Endothelial cell of umbilical vein (primary cell): ENCODE measurements at regions not wholly inside any gene's neighbourhood (a gene's known extent, or its start where the extent isn't known, plus 50 kb on each side); places are given as distances from the start of the nearest gene placed in this dataset.
"Not testable (repeated sequence)": the region's sequence is repeated elsewhere in the genome, so short reads cannot be mapped to it uniquely, and the experiment has no call there.

Experiments
- BruUV-seq: library from RNA; stranded (reverse); fragments of 400-500 nt; replicated peaks from 2 replicates; lab custom pipeline; 2021; lab: Mats Ljungman, UMichigan
- CTCF ChIA-PET: fragments of 300-600, 350-600 bp; sonication (Branson Sonifier 250); formaldehyde crosslinking; loops from one replicate; lab custom pipeline; 2021; ENCODE audit warnings: antibody characterized with exemption, inconsistent platforms; lab: Charles Lee
- POLR2A ChIA-PET: fragments of 300-600, 350-600 bp; sonication (Branson Sonifier 250); formaldehyde crosslinking; loops from one replicate; lab custom pipeline; 2021; ENCODE audit warnings: antibody characterized with exemption, inconsistent platforms; lab: Charles Lee
- DNase-seq: peaks from one replicate; pipeline ENCODE4 v3.0.0-alpha.2; 2011; ENCODE audit warnings: low read depth, low spot score
- FAIRE-seq: peaks from 2 replicates; lab custom pipeline; 2011; peaks lifted over from hg19 to GRCh38; lab: Jason Lieb, UNC
- H2AFZ ChIP-seq: 2 replicates; pipeline ENCODE4 v1.6.0; 2012; ENCODE audit warnings: low read depth, low read length, control low read depth, inconsistent platforms
- H3K27ac ChIP-seq: 2 replicates; pipeline ENCODE4 v1.5.1; 2011; ENCODE audit warnings: low read depth, mild to moderate bottlenecking, control low read depth, low read length, moderate library complexity; ENCODE audit not compliant: insufficient read depth
- H3K27me3 ChIP-seq, 2 experiments: 2 replicates each; pipeline versions ENCODE4 v1.6.0 to v1.6.1; 2011; ENCODE audit warnings: low read length in 2 of 2, mixed read lengths in 1 of 2; ENCODE audit not compliant: control insufficient read depth in 2 of 2, insufficient read depth in 2 of 2
- H3K36me3 ChIP-seq, 2 experiments: 2 replicates in 1 of 2; 3 replicates in 1 of 2; pipeline ENCODE4 v1.5.1; 2011; ENCODE audit warnings: low read length in 2 of 2, mild to moderate bottlenecking in 1 of 2, moderate library complexity in 1 of 2; ENCODE audit not compliant: control insufficient read depth in 2 of 2, insufficient read depth in 2 of 2; ENCODE audit errors: extremely low read depth in 1 of 2
- H3K4me1 ChIP-seq: 3 replicates; pipeline ENCODE4 v1.5.1; 2011; ENCODE audit warnings: mild to moderate bottlenecking, low read length; ENCODE audit not compliant: control insufficient read depth, insufficient read depth; ENCODE audit errors: extremely low read depth
- H3K4me2 ChIP-seq: 2 replicates; pipeline ENCODE4 v1.6.1; 2011; ENCODE audit warnings: low read length, control low read depth, mixed read lengths; ENCODE audit not compliant: insufficient read depth
- H3K4me3 ChIP-seq, 3 experiments: fragments of 200-600 bp in 1 of 3; sonication (generic), shearing (Covaris generic) in 1 of 3; replicated peaks in 1 of 3; 2 replicates each; pipeline ENCODE4 v1.5.1; 2011 to 2016; ENCODE audit warnings: control low read depth in 3 of 3, low read length in 3 of 3, mild to moderate bottlenecking in 2 of 3, inconsistent platforms in 1 of 3, low read depth in 1 of 3, moderate library complexity in 1 of 3; ENCODE audit not compliant: insufficient read depth in 1 of 3
- H3K79me2 ChIP-seq: 2 replicates; pipeline ENCODE4 v1.6.0; 2012; ENCODE audit warnings: low read length, inconsistent platforms; ENCODE audit not compliant: control insufficient read depth, insufficient read depth
- H3K9ac ChIP-seq: replicated peaks from 2 replicates; pipeline ENCODE3; 2011; ENCODE audit warnings: low read length, control low read depth; ENCODE audit not compliant: insufficient read depth; ENCODE audit errors: extremely low read depth
- H3K9me1 ChIP-seq: replicated peaks from 3 replicates; pipeline ENCODE4 v1.6.0; 2011; ENCODE audit warnings: mild to moderate bottlenecking, low read length; ENCODE audit not compliant: control insufficient read depth, insufficient read depth; ENCODE audit errors: extremely low read depth
- H3K9me3 ChIP-seq: replicated peaks from 2 replicates; pipeline ENCODE4 v1.5.1; 2012; ENCODE audit warnings: low read length, inconsistent platforms; ENCODE audit not compliant: control insufficient read depth, insufficient read depth
- H4K20me1 ChIP-seq: replicated peaks from 2 replicates; pipeline ENCODE3; 2011; ENCODE audit warnings: mild to moderate bottlenecking, low read length; ENCODE audit not compliant: control insufficient read depth, insufficient read depth; ENCODE audit errors: extremely low read depth
- EZH2 ChIP-seq: IDR thresholded peaks from 2 replicates; pipeline ENCODE4 v1.6.1; 2012; ENCODE audit warnings: borderline replicate concordance, low read depth, mild to moderate bottlenecking, moderate library complexity, low read length, inconsistent platforms; ENCODE audit not compliant: severe bottlenecking
- FOS ChIP-seq: IDR thresholded peaks from 2 replicates; pipeline ENCODE4 v1.6.1; 2011; ENCODE audit warnings: mild to moderate bottlenecking, low read length, moderate library complexity, borderline replicate concordance; ENCODE audit not compliant: insufficient read depth
- GATA2 ChIP-seq: IDR thresholded peaks from 2 replicates; pipeline ENCODE4 v1.7.0; 2011; ENCODE audit warnings: low read depth, mild to moderate bottlenecking, moderate library complexity, mixed read lengths, low read length; ENCODE audit not compliant: insufficient read length, insufficient read depth
- JUN ChIP-seq: IDR thresholded peaks from 2 replicates; pipeline ENCODE4 v1.6.1; 2011; ENCODE audit warnings: borderline replicate concordance, low read depth; ENCODE audit not compliant: insufficient read length, insufficient read depth
- MAX ChIP-seq: IDR thresholded peaks from 2 replicates; pipeline ENCODE4 v1.6.1; 2011; ENCODE audit not compliant: insufficient read depth, insufficient read length
- MYC ChIP-seq: IDR thresholded peaks from one replicate; pipeline ENCODE4 v1.6.1; 2011; ENCODE audit warnings: mild to moderate bottlenecking, low read depth, low read length
- POLR2A ChIP-seq: IDR thresholded peaks from 2 replicates; pipeline ENCODE4 v1.6.1; 2012; ENCODE audit warnings: low read depth, mild to moderate bottlenecking, control low read depth, low read length
- POLR2AphosphoS5 ChIP-seq: IDR thresholded peaks from 2 replicates; pipeline ENCODE4 v1.6.1; 2012; ENCODE audit warnings: low read depth, mild to moderate bottlenecking, control low read depth, low read length, moderate library complexity; ENCODE audit not compliant: insufficient read depth
- dilution Hi-C: fragments of 300-500 bp; cut with MboI; formaldehyde crosslinking; loops from one replicate; pipeline ENCODE4 v1.15.0; 2019; ENCODE audit warnings: low sequenced_read_pairs; ENCODE audit not compliant: extremely low pct_ligation_motif_present
- intact Hi-C: fragments of 100-400 bp; cut with micrococcal nuclease; formaldehyde crosslinking; loops from one replicate; pipeline ENCODE4 v1.10.0; 2022
- TF ChIP-seq, protein P1 (sequence below), 2 donors: IDR thresholded peaks; 1 replicate in 1 of 2; 2 replicates in 1 of 2; pipeline ENCODE4 v1.5.1; 2011; ENCODE audit warnings: low read length in 2 of 2, mild to moderate bottlenecking in 2 of 2, moderate library complexity in 2 of 2, control low read depth in 1 of 2, inconsistent platforms in 1 of 2, low read depth in 1 of 2; ENCODE audit not compliant: insufficient read depth in 1 of 2; ENCODE audit errors: extremely low read depth in 1 of 2

- dilution Hi-C loops (no loop called here), intact Hi-C loops (no loop called here)
- no peaks in the 10 kb centered on the region for H3K4me1 ChIP-seq
- no peak for TF ChIP-seq POLR2A
- no peak for TF ChIP-seq GATA2
- no peak for TF ChIP-seq EZH2
- TF ChIP-seq MAX, result no peak
- TF ChIP-seq FOS, result no peak
- TF ChIP-seq MYC, result no peak
- TF ChIP-seq, protein P1, sequence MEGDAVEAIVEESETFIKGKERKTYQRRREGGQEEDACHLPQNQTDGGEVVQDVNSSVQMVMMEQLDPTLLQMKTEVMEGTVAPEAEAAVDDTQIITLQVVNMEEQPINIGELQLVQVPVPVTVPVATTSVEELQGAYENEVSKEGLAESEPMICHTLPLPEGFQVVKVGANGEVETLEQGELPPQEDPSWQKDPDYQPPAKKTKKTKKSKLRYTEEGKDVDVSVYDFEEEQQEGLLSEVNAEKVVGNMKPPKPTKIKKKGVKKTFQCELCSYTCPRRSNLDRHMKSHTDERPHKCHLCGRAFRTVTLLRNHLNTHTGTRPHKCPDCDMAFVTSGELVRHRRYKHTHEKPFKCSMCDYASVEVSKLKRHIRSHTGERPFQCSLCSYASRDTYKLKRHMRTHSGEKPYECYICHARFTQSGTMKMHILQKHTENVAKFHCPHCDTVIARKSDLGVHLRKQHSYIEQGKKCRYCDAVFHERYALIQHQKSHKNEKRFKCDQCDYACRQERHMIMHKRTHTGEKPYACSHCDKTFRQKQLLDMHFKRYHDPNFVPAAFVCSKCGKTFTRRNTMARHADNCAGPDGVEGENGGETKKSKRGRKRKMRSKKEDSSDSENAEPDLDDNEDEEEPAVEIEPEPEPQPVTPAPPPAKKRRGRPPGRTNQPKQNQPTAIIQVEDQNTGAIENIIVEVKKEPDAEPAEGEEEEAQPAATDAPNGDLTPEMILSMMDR (IDR thresholded peaks at IDR 0.05; ENCODE audit: extremely low read depth in 1 of 2, insufficient read depth in 1 of 2, low read depth in 1 of 2, low read length in 2 of 2), result no peak
- no peak for TF ChIP-seq POLR2AphosphoS5
- TF ChIP-seq JUN, result no peak
- H3K9me3 ChIP-seq, result no peaks in the 10 kb centered on the region
- BruUV-seq, result no TSS peak
- peaks cover 0 to 2% of the 10 kb centered on the region in 2 experiments for H3K27me3 ChIP-seq
- no peaks in the 10 kb centered on the region for H3K9me1 ChIP-seq
- ChIA-PET CTCF (no interaction called here), POLR2A (no interaction called here)
- no peaks in the 10 kb centered on the region for H3K36me3 ChIP-seq
- H3K9ac ChIP-seq, result no peak overlapping the region
- no peak overlapping the region for H3K4me3 ChIP-seq
- H3K27ac ChIP-seq, result no peak overlapping the region
- FAIRE-seq (no peak), DNase-seq (no peak)
- no peak overlapping the region for H3K4me2 ChIP-seq
- no peaks in the 10 kb centered on the region for H4K20me1 ChIP-seq
- H2AFZ ChIP-seq, result no peak overlapping the region
- H3K79me2 ChIP-seq, result no peaks in the 10 kb centered on the region
Measured at GRCh38 chr1:88618331-88618730, 65.7 kb upstream of the PKN2 start.

DNA sequence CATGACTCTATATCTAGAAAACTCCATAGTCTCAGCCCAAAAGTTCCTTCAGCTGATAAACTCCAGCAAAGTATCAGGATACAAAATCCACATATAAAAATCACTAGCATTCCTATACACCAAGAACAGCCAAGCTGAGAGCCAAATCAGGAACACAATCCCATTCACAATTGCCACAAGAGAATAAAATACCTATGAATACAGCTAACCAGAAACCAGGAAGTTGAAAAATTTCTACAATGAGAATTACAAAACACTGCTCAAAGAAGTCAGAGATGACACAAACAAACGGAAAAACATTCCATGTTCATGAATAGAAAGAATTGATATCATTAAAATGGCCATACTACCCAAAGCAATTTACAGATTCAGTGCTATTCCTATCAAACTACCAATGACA, 61.0 kb upstream of the PKN2 start:
- H3K36me3 ChIP-seq, H2AFZ ChIP-seq, intact Hi-C loops, H3K9ac ChIP-seq, POLR2A ChIA-PET, BruUV-seq, CTCF ChIA-PET, H3K4me3 ChIP-seq, FAIRE-seq, H3K9me1 ChIP-seq, dilution Hi-C loops, H3K9me3 ChIP-seq, H3K4me2 ChIP-seq, H3K79me2 ChIP-seq, H3K27ac ChIP-seq, H3K4me1 ChIP-seq, H3K27me3 ChIP-seq, H4K20me1 ChIP-seq, DNase-seq: not testable (repeated sequence)
